Breast epithelium (tissue), 4 donors: ENCODE measurements at regions not wholly inside any gene's neighbourhood (a gene's known extent, or its start where the extent isn't known, plus 50 kb on each side); places are given as distances from the start of the nearest gene placed in this dataset.

ENCODE experiments used
- DNase-seq, 2 donors: peaks; one replicate each; pipeline ENCODE4 v3.0.0-alpha.2; 2019; ENCODE audit warnings: low spot score in 2 of 2
- H3K27ac ChIP-seq, 2 donors: fragments of 200-600 bp; sonication (generic) in 1 of 2; one replicate each; pipeline ENCODE4 v1.5.1; 2016 to 2019; ENCODE audit warnings: mild to moderate bottlenecking in 1 of 2
- H3K27me3 ChIP-seq, 2 donors: fragments of 200-600 bp; sonication (generic) in 1 of 2; one replicate each; pipeline versions ENCODE4 v1.5.1 to v1.6.0; 2017 to 2019; ENCODE audit warnings: control low read depth in 1 of 2, mild to moderate bottlenecking in 1 of 2
- H3K36me3 ChIP-seq: fragments of 200-600 bp; one replicate; pipeline ENCODE4 v1.5.1; 2019
- H3K4me1 ChIP-seq, 2 donors: fragments of 200-600 bp; sonication (generic); one replicate each; pipeline ENCODE4 v1.5.1; 2016 to 2019; ENCODE audit warnings: control low read depth in 1 of 2
- H3K4me3 ChIP-seq, 3 donors: fragments of 200-600 bp; sonication (generic); 1 replicate in 2 of 3; 2 replicates in 1 of 3; pipeline ENCODE4 v1.5.1; 2016 to 2019; ENCODE audit warnings: mild to moderate bottlenecking in 3 of 3, moderate library complexity in 2 of 3
- H3K9me3 ChIP-seq, 2 donors: fragments of 200-600 bp; sonication (generic) in 1 of 2; one replicate each; pipeline ENCODE4 v1.5.1; 2016 to 2019; ENCODE audit warnings: control low read depth in 1 of 2
- CTCF ChIP-seq, 3 donors: fragments of 450-650 bp; IDR thresholded peaks; one replicate each; pipeline ENCODE4 v1.5.1; 2016 to 2017; ENCODE audit warnings: antibody characterized with exemption in 3 of 3, mild to moderate bottlenecking in 3 of 3, moderate library complexity in 3 of 3
- POLR2A ChIP-seq: fragments of 450-650 bp; IDR thresholded peaks from one replicate; pipeline ENCODE4 v1.6.1; 2016; ENCODE audit warnings: antibody characterized with exemption, mild to moderate bottlenecking, moderate library complexity
- POLR2AphosphoS5 ChIP-seq, 3 donors: sonication (generic); formaldehyde crosslinking; IDR thresholded peaks; one replicate each; pipeline ENCODE4 v1.6.1; 2017; ENCODE audit warnings: antibody characterized with exemption in 3 of 3
- intact Hi-C: fragments of 100-400 bp; cut with DNase I; formaldehyde crosslinking; loops from one replicate; pipeline ENCODE4 v1.15.1; 2023; ENCODE audit warnings: low total_unique reads

- peak overlapping the region; percentile 45 to 74 for H3K27ac ChIP-seq
Measured at GRCh38 chr5:96050273-96050880, 88.7 kb upstream of the ELL2 start.

GRCh38 chr5:96049398-96050272 is 88.0 kb upstream of the ELL2 start:
- intact Hi-C loops: no loop called here
- no peaks in the 10 kb centered on the region for H3K36me3 ChIP-seq
- H3K4me3 ChIP-seq: no peak overlapping the region
- H3K9me3 ChIP-seq: no peaks in the 10 kb centered on the region
- TF ChIP-seq CTCF (IDR thresholded peaks at IDR 0.05): no peak
- TF ChIP-seq POLR2A: no peak
- no peak for TF ChIP-seq POLR2AphosphoS5 (IDR thresholded peaks at IDR 0.05)
- DNase-seq: no peak
- peak overlapping the region; percentile 45 to 74 for H3K27ac ChIP-seq
- H3K4me1 ChIP-seq: no peaks in the 10 kb centered on the region
- no peaks in the 10 kb centered on the region for H3K27me3 ChIP-seq

More at GRCh38 chr5:96050273-96050880, 88.7 kb upstream of the ELL2 start:
- intact Hi-C loops: no loop called here
- TF ChIP-seq POLR2A (no peak), CTCF (IDR thresholded peaks at IDR 0.05) (no peak), POLR2AphosphoS5 (IDR thresholded peaks at IDR 0.05) (no peak)
- no peaks in the 10 kb centered on the region for H3K36me3 ChIP-seq
- DNase-seq: no peak
- no peak overlapping the region for H3K4me3 ChIP-seq
- no peaks in the 10 kb centered on the region for H3K4me1 ChIP-seq
- no peaks in the 10 kb centered on the region for H3K27me3 ChIP-seq
- H3K9me3 ChIP-seq: no peaks in the 10 kb centered on the region

- no peak for DNase-seq
- Histone ChIP-seq H3K36me3 (no peaks in the 10 kb centered on the region), H3K4me1 (no peaks in the 10 kb centered on the region), H3K27ac (peak overlapping the region in 1 of 2 donors; percentile 61), H3K27me3 (no peaks in the 10 kb centered on the region), H3K9me3 (no peaks in the 10 kb centered on the region), H3K4me3 (no peak overlapping the region)
- TF ChIP-seq POLR2A: no peak
- TF ChIP-seq CTCF (IDR thresholded peaks at IDR 0.05): no peak
- TF ChIP-seq POLR2AphosphoS5 (IDR thresholded peaks at IDR 0.05): no peak
- intact Hi-C loops: no loop called here
Measured at GRCh38 chr5:96048763-96049162, 87.1 kb upstream of the ELL2 start.

GRCh38 chr5:96045888-96046287 is 84.2 kb upstream of the ELL2 start:
- intact Hi-C loops: no loop called here
- no peaks in the 10 kb centered on the region for H3K4me1 ChIP-seq
- TF ChIP-seq CTCF (IDR thresholded peaks at IDR 0.05): no peak
- TF ChIP-seq POLR2A: no peak
- TF ChIP-seq POLR2AphosphoS5 (IDR thresholded peaks at IDR 0.05): no peak
- no peaks in the 10 kb centered on the region for H3K27me3 ChIP-seq
- no peak for DNase-seq
- no peaks in the 10 kb centered on the region for H3K9me3 ChIP-seq
- H3K27ac ChIP-seq: no peak overlapping the region
- H3K36me3 ChIP-seq: no peaks in the 10 kb centered on the region
- H3K4me3 ChIP-seq: no peak overlapping the region

GRCh38 chr5:96043446-96043845 is 81.8 kb upstream of the ELL2 start:
- Histone ChIP-seq H3K36me3 (no peaks in the 10 kb centered on the region), H3K9me3 (no peaks in the 10 kb centered on the region)
- DNase-seq: no peak

More at GRCh38 chr5:96043446-96043845, 81.8 kb upstream of the ELL2 start:
- intact Hi-C loops: no loop called here
- Histone ChIP-seq H3K4me3 (no peak overlapping the region), H3K4me1 (no peaks in the 10 kb centered on the region), H3K27me3 (no peaks in the 10 kb centered on the region), H3K27ac (no peak overlapping the region)
- TF ChIP-seq POLR2A (no peak), CTCF (IDR thresholded peaks at IDR 0.05) (no peak), POLR2AphosphoS5 (IDR thresholded peaks at IDR 0.05) (no peak)
